CD4-positive, alpha-beta memory T cell (primary cell): ENCODE measurements at regions not wholly inside any gene's neighbourhood (a gene's known extent, or its start where the extent isn't known, plus 50 kb on each side); places are given as distances from the start of the nearest gene placed in this dataset.

Experiments used
- CTCF ChIA-PET: fragments of 350-600 bp; sonication (Branson Sonifier 250); formaldehyde crosslinking; loops from one replicate; lab custom pipeline; 2021; ENCODE audit warnings: inconsistent platforms; ENCODE audit not compliant: partially characterized antibody; lab: Charles Lee
- POLR2A ChIA-PET: fragments of 350-600 bp; sonication (Branson Sonifier 250); formaldehyde crosslinking; loops from one replicate; lab custom pipeline; 2021; ENCODE audit not compliant: partially characterized antibody; lab: Charles Lee
- DNase-seq, 5 donors: peaks; one replicate each; pipeline versions ENCODE4 v3.0.0 to v3.0.0-alpha.2; 2020 to 2022; ENCODE audit warnings: mixed read lengths in 1 of 5
- H3K27ac ChIP-seq: one replicate; pipeline ENCODE4 v1.7.0; 2013; ENCODE audit warnings: low read depth, low read length
- H3K27me3 ChIP-seq: 2 replicates; pipeline ENCODE4 v1.7.0; 2013; ENCODE audit warnings: mild to moderate bottlenecking, low read length, moderate library complexity; ENCODE audit not compliant: insufficient read depth
- H3K36me3 ChIP-seq: 2 replicates; pipeline ENCODE4 v1.7.0; 2013; ENCODE audit warnings: mild to moderate bottlenecking, low read length, moderate library complexity; ENCODE audit not compliant: insufficient read depth
- H3K4me1 ChIP-seq: 2 replicates; pipeline ENCODE4 v1.7.0; 2013; ENCODE audit warnings: mild to moderate bottlenecking, low read length, moderate library complexity; ENCODE audit not compliant: insufficient read depth
- H3K4me3 ChIP-seq, 2 donors: one replicate each; pipeline ENCODE4 v1.7.0; 2013; ENCODE audit warnings: low read length in 2 of 2, mild to moderate bottlenecking in 1 of 2
- H3K9me3 ChIP-seq, 2 donors: one replicate each; pipeline ENCODE4 v1.7.0; 2013; ENCODE audit warnings: low read length in 2 of 2, control low read depth in 1 of 2; ENCODE audit not compliant: control insufficient read depth in 1 of 2
- H3K27ac Mint-ChIP-seq, 7 donors: one replicate each; pipeline ENCODE4 v1.8.0; 2020 to 2021; ENCODE audit warnings: mixed read lengths in 7 of 7, mild to moderate bottlenecking in 6 of 7, inconsistent platforms in 3 of 7, moderate library complexity in 3 of 7
- H3K27me3 Mint-ChIP-seq, 2 donors: one replicate each; pipeline ENCODE4 v1.8.0; 2020 to 2021; ENCODE audit warnings: mixed read lengths in 2 of 2
- H3K36me3 Mint-ChIP-seq, 2 donors: one replicate each; pipeline ENCODE4 v1.8.0; 2020 to 2021; ENCODE audit warnings: mixed read lengths in 2 of 2, inconsistent platforms in 1 of 2, mild to moderate bottlenecking in 1 of 2
- H3K4me1 Mint-ChIP-seq, 4 donors: one replicate each; pipeline ENCODE4 v1.8.0; 2020 to 2021; ENCODE audit warnings: mixed read lengths in 4 of 4, mild to moderate bottlenecking in 1 of 4
- H3K4me3 Mint-ChIP-seq, 8 donors: one replicate each; pipeline ENCODE4 v1.8.0; 2020 to 2021; ENCODE audit warnings: mixed read lengths in 8 of 8, mild to moderate bottlenecking in 7 of 8, moderate library complexity in 6 of 8, inconsistent platforms in 3 of 8
- H3K9me3 Mint-ChIP-seq, 8 donors: one replicate each; pipeline ENCODE4 v1.8.0; 2020 to 2021; ENCODE audit warnings: mixed read lengths in 8 of 8, mild to moderate bottlenecking in 5 of 8, inconsistent platforms in 3 of 8, moderate library complexity in 1 of 8
- intact Hi-C: fragments of 100-400 bp; cut with micrococcal nuclease; formaldehyde crosslinking; loops from one replicate; pipeline ENCODE4 v1.15.1; 2023

DNA sequence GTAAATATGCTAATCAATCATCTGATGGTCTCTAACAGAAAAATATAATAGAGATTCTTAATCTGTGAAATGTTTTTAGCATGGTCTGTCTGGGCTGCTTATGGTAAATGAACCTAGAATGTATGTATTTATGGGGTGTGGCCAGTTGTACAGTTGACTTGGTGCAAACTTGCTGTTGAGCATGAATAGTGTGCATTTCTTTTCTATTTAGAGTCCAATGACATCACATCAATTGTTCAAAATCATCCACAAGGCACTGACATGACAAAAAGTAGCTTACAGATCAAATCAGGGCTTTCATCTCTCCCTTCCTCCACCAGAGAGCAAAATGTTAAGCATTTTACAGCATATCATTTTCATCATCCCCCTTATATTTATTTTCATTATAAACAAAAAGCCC, 1010.3 kb downstream of the KCNT2 start:
- H3K4me1 ChIP-seq = no peaks in the 10 kb centered on the region
- Mint-ChIP-seq H3K4me1 (no peaks in the 10 kb centered on the region), H3K9me3 (peaks cover 0 to 7% (median 3%) of the 10 kb centered on the region in 8 donors), H3K36me3 (no peaks in the 10 kb centered on the region), H3K4me3 (no peak overlapping the region), H3K27me3 (no peaks in the 10 kb centered on the region), H3K27ac (no peak overlapping the region)
- intact Hi-C loops = no loop called here
- H3K4me3 ChIP-seq = no peak overlapping the region
- ChIA-PET POLR2A (no interaction called here), CTCF (no interaction called here)
- H3K27me3 ChIP-seq = no peaks in the 10 kb centered on the region
- DNase-seq = no peak
- no peak overlapping the region for H3K27ac ChIP-seq
- no peaks in the 10 kb centered on the region for H3K9me3 ChIP-seq
- no peaks in the 10 kb centered on the region for H3K36me3 ChIP-seq

DNA sequence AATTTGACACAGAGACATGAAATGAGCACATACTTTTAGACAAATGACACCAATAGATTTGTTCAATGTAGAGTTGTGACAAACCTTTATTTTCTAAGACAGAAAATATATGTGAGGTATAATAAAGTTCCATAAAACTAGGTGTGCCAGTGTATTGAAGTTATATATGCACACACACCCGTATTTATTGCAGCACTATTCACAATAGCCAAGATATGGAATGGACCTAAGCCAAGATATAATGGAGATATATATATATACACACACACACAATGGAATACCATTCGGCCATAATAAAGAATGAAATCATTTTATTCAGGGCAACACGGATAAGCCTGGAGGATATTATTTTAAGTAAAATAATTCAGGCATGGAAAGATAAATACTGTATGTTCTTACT, 1013.5 kb downstream of the KCNT2 start:
- Mint-ChIP-seq H3K9me3 (peaks cover 0 to 2% (median 0%) of the 10 kb centered on the region in 8 donors), H3K36me3 (no peaks in the 10 kb centered on the region), H3K27ac (no peak overlapping the region), H3K4me3 (no peak overlapping the region), H3K4me1 (no peaks in the 10 kb centered on the region), H3K27me3 (no peaks in the 10 kb centered on the region)
- POLR2A ChIA-PET = no interaction called here
- Histone ChIP-seq H3K4me3 (no peak overlapping the region), H3K36me3 (no peaks in the 10 kb centered on the region), H3K4me1 (no peaks in the 10 kb centered on the region), H3K27me3 (no peaks in the 10 kb centered on the region), H3K9me3 (no peaks in the 10 kb centered on the region), H3K27ac (no peak overlapping the region)
- CTCF ChIA-PET = no interaction called here
- intact Hi-C loops = no loop called here
- no peak for DNase-seq

DNA sequence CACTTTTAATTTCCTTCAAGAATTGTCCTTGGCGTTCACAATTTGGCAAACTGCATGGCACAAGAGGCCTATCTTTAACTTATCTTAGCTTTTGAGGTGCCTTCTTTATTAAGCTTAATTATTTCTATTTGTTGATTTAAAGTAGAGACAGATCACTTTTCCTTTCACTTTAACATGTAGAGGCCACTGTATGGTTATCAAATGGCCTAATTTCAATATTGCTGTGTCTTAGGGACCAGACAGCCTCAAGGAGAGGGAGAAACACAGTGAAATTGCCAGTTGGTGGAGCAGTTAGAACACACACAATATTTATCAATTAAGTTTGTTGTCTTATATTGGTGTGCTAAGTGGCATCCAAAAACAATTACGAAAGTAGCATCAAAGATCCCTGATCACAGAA, 1013.9 kb downstream of the KCNT2 start:
- Histone ChIP-seq H3K4me3 (no peak overlapping the region), H3K27ac (no peak overlapping the region), H3K4me1 (no peaks in the 10 kb centered on the region), H3K9me3 (no peaks in the 10 kb centered on the region), H3K27me3 (no peaks in the 10 kb centered on the region), H3K36me3 (no peaks in the 10 kb centered on the region)
- ChIA-PET POLR2A (no interaction called here), CTCF (no interaction called here)
- Mint-ChIP-seq H3K36me3 (no peaks in the 10 kb centered on the region), H3K27ac (no peak overlapping the region), H3K9me3 (peaks cover 0 to 5% (median 0%) of the 10 kb centered on the region in 8 donors), H3K4me1 (no peaks in the 10 kb centered on the region), H3K27me3 (no peaks in the 10 kb centered on the region), H3K4me3 (peak overlapping the region in 1 of 8 donors; percentile 51)
- intact Hi-C loops = no loop called here
- no peak for DNase-seq

DNA sequence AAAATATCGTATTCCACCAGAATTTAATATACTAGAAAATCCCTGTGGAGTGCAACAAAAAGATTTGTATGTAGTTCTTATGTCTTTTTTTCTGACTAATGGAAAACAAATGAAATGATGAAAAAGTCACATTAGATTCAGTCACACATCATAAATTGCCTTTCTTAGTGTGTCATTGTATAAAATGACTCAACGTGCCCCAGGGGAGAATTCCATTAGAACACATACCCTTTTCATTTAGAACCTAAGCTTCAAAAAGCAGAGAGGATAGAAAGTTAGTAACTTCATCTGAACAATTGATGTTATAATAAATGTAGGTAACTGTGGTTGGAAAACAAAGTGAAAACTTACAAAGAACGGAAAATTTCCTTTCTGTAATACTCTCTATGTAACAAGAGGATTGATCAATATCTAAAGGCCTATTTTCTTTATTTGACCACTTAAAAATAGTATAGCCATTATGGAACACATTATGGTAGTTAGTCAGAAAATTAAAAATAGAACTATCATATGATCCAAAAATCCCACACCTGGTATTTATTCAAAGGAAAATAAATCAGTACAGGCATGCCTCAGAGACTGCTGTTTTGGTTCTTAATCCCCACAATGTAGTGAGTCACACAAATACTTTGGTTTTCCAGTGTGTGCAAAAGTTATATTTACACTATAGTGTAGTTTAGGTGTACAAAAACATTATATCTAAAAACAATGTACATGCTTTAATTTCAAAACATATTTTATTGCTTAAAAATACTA, 1016.1 kb downstream of the KCNT2 start:
- H3K27ac Mint-ChIP-seq = no peak overlapping the region
- Histone ChIP-seq H3K4me1 (no peaks in the 10 kb centered on the region), H3K4me3 (no peak overlapping the region), H3K27me3 (no peaks in the 10 kb centered on the region), H3K36me3 (no peaks in the 10 kb centered on the region), H3K9me3 (no peaks in the 10 kb centered on the region), H3K27ac (no peak overlapping the region)
- no peaks in the 10 kb centered on the region for H3K36me3 Mint-ChIP-seq
- POLR2A ChIA-PET = no interaction called here
- no peak for DNase-seq
- intact Hi-C loops = no loop called here
- CTCF ChIA-PET = no interaction called here
- H3K9me3 Mint-ChIP-seq = peaks cover 0 to 8% (median under 1%) of the 10 kb centered on the region in 8 donors
- H3K27me3 Mint-ChIP-seq = no peaks in the 10 kb centered on the region
- no peaks in the 10 kb centered on the region for H3K4me1 Mint-ChIP-seq
- no peak overlapping the region for H3K4me3 Mint-ChIP-seq

DNA sequence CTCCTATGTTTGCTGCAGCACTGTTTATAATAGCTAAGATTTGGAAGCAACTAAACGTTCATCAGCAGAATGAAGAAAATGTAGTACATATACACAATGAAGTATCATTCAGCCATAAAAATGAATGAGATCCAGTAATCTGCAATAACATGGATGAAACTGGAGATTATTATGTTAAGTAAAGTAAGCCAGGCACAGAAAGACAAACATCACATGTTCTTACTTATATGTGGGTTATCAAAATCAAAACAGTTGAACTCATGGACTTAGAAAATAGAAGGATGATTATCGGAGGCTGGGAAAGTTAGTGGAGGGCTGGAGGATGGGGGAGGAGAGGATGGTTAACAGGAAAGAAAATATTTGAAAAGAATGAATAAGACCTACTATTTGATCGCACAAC, 1017.6 kb downstream of the KCNT2 start:
- Mint-ChIP-seq H3K4me1 (no peaks in the 10 kb centered on the region), H3K36me3 (no peaks in the 10 kb centered on the region)
- intact Hi-C loops = no loop called here

DNA sequence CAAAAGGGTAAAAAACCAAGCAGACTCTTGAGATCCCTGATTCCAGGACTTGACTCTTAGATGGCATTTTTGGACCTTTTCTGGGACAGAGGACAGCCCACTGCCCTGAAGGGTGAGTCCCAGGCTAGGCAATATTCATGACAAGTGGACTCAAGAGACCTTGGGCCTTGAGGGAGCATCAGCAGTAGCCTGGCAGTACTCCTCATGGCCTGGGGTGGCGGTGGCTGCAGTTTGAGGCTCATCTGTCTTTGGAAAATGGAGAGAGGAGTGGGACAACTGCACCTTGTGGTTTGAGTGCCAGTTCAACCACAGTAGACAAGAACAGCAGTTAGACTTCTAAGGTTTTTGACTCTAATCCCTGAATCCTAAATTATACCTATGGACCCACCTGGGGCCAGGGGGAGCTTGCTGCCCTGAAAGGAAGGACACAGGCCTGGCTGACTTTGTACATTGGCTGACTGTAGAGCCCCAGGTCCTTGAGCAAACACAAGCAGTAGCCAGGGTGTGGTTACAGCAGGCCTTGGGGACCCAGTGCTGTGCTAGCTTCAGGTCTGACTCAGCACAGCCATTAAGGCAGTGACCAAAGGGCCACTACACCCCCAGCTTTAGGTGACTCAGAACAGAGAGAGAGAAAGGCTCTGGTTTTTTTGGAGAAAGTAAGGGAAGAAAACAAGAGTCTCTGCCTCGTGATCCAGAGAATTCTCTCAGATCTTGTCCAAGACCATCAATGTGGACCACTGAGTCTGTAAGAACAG, 1023.2 kb downstream of the KCNT2 start:
- Mint-ChIP-seq H3K4me1 (no peaks in the 10 kb centered on the region), H3K4me3 (no peak overlapping the region), H3K27ac (no peak overlapping the region), H3K36me3 (no peaks in the 10 kb centered on the region), H3K9me3 (peaks cover 0 to 8% (median 4%) of the 10 kb centered on the region in 8 donors), H3K27me3 (no peaks in the 10 kb centered on the region)
- Histone ChIP-seq H3K36me3 (no peaks in the 10 kb centered on the region), H3K4me1 (no peaks in the 10 kb centered on the region), H3K27ac (no peak overlapping the region), H3K9me3 (no peaks in the 10 kb centered on the region), H3K4me3 (no peak overlapping the region), H3K27me3 (no peaks in the 10 kb centered on the region)
- DNase-seq = peak in 1 of 5 donors; percentile 19
- ChIA-PET CTCF (no interaction called here), POLR2A (no interaction called here)
- intact Hi-C loops = no loop called here

More for the DNA sequence above, 1017.6 kb downstream of the KCNT2 start:
- H3K27me3 ChIP-seq = no peaks in the 10 kb centered on the region
- no peak overlapping the region for H3K27ac Mint-ChIP-seq
- H3K9me3 Mint-ChIP-seq = peaks cover 0 to 8% (median 4%) of the 10 kb centered on the region in 8 donors
- H3K27ac ChIP-seq = no peak overlapping the region
- H3K4me3 Mint-ChIP-seq = no peak overlapping the region
- ChIA-PET POLR2A (no interaction called here), CTCF (no interaction called here)
- H3K36me3 ChIP-seq = no peaks in the 10 kb centered on the region
- H3K4me1 ChIP-seq = no peaks in the 10 kb centered on the region
- H3K4me3 ChIP-seq = no peak overlapping the region
- H3K27me3 Mint-ChIP-seq = no peaks in the 10 kb centered on the region
- no peaks in the 10 kb centered on the region for H3K9me3 ChIP-seq
- DNase-seq = no peak

DNA sequence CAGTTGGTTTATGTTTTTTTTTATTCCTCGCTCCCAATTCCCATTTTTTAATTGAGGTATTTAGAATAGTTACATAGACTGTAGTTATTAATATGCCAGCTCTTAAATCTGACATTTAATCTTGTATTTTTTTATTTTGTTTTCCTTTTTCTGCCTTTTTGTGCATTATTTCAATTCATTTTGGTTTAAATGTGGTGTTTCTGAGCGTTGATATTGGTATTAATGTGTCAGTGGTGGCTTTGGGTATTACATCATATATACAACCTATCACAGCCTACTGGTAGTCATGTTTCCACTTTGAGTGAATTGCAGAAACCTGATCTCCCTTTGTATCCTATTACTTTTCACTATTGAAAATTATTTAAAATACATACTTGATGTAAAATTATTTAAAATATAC, 1027.3 kb downstream of the KCNT2 start:
- no peak for DNase-seq
- no peaks in the 10 kb centered on the region for H3K36me3 Mint-ChIP-seq
- no peak overlapping the region for H3K4me3 Mint-ChIP-seq
- H3K27ac ChIP-seq = no peak overlapping the region
- intact Hi-C loops = no loop called here
- no peaks in the 10 kb centered on the region for H3K36me3 ChIP-seq
- H3K9me3 ChIP-seq = no peaks in the 10 kb centered on the region
- H3K9me3 Mint-ChIP-seq = peaks cover 0 to 6% (median 2%) of the 10 kb centered on the region in 8 donors
- H3K4me3 ChIP-seq = no peak overlapping the region
- no peaks in the 10 kb centered on the region for H3K27me3 ChIP-seq
- no peaks in the 10 kb centered on the region for H3K27me3 Mint-ChIP-seq
- POLR2A ChIA-PET = no interaction called here
- CTCF ChIA-PET = no interaction called here
- no peaks in the 10 kb centered on the region for H3K4me1 ChIP-seq
- no peak overlapping the region for H3K27ac Mint-ChIP-seq
- no peaks in the 10 kb centered on the region for H3K4me1 Mint-ChIP-seq
